Progenitor cell of endocrine pancreas (in vitro differentiated cells): ENCODE measurements at regions not wholly inside any gene's neighbourhood (a gene's known extent, or its start where the extent isn't known, plus 50 kb on each side); places are given as distances from the start of the nearest gene placed in this dataset.

ENCODE experiments used
- DNase-seq: peaks from one replicate; pipeline ENCODE4 v3.0.0; 2021; ENCODE audit warnings: low spot score; ENCODE audit not compliant: unreplicated experiment
- H3K27ac Mint-ChIP-seq: 2 replicates; pipeline ENCODE4 v1.8.0; 2021; ENCODE audit warnings: mild to moderate bottlenecking, moderate library complexity, mixed read lengths
- H3K27me3 Mint-ChIP-seq: 2 replicates; pipeline ENCODE4 v1.8.0; 2021; ENCODE audit warnings: mixed read lengths
- H3K36me3 Mint-ChIP-seq: 2 replicates; pipeline ENCODE4 v1.8.0; 2022; ENCODE audit warnings: mixed read lengths; ENCODE audit not compliant: insufficient read depth
- H3K4me1 Mint-ChIP-seq: 2 replicates; pipeline ENCODE4 v1.8.0; 2021; ENCODE audit warnings: low read depth, mixed read lengths
- H3K4me3 Mint-ChIP-seq: 2 replicates; pipeline ENCODE4 v1.8.0; 2021; ENCODE audit warnings: low read depth, mild to moderate bottlenecking, moderate library complexity, mixed read lengths
- H3K9me3 Mint-ChIP-seq: 2 replicates; pipeline ENCODE4 v1.8.0; 2021; ENCODE audit warnings: low read depth, mixed read lengths
- CTCF ChIP-seq: fragments of 200-600 bp; sonication (generic); IDR thresholded peaks from one replicate; pipeline ENCODE4 v1.5.0; 2021; ENCODE audit warnings: antibody characterized with exemption, mild to moderate bottlenecking; ENCODE audit not compliant: unreplicated experiment

DNA sequence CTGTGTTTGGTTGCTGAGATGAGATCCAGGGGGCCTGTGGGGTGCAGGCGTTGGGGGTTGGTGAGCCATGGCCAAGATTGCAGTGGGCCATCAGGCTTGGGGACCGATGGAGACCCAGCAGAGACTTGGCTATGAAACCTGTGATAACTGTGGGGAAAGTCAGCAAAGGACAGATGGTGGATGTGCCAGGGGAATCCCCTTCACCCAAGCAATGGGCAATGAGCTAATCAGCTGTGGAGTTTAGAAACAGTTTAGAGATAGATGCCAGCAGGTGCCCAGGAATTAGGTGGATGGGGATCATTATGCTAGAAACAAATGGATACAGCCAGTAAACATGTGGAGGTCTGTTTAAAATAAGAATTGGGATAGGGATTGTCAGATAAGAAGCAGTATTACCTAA is 151.4 kb upstream of the FERD3L start:
- no peak overlapping the region for H3K27ac Mint-ChIP-seq
- no peaks in the 10 kb centered on the region for H3K27me3 Mint-ChIP-seq
- H3K9me3 Mint-ChIP-seq, result no peaks in the 10 kb centered on the region
- no peak for TF ChIP-seq CTCF
- H3K36me3 Mint-ChIP-seq, result no peaks in the 10 kb centered on the region
- H3K4me1 Mint-ChIP-seq, result peaks cover 8% of the 10 kb centered on the region
- no peak overlapping the region for H3K4me3 Mint-ChIP-seq
- no peak for DNase-seq

GRCh38 chr7:19295376-19295775 is 150.2 kb upstream of the FERD3L start:
- TF ChIP-seq CTCF, result no peak
- no peak overlapping the region for H3K27ac Mint-ChIP-seq
- H3K9me3 Mint-ChIP-seq, result no peaks in the 10 kb centered on the region
- no peak overlapping the region for H3K4me3 Mint-ChIP-seq
- peaks cover 6% of the 10 kb centered on the region for H3K4me1 Mint-ChIP-seq
- no peaks in the 10 kb centered on the region for H3K27me3 Mint-ChIP-seq
- no peaks in the 10 kb centered on the region for H3K36me3 Mint-ChIP-seq
- no peak for DNase-seq

DNA sequence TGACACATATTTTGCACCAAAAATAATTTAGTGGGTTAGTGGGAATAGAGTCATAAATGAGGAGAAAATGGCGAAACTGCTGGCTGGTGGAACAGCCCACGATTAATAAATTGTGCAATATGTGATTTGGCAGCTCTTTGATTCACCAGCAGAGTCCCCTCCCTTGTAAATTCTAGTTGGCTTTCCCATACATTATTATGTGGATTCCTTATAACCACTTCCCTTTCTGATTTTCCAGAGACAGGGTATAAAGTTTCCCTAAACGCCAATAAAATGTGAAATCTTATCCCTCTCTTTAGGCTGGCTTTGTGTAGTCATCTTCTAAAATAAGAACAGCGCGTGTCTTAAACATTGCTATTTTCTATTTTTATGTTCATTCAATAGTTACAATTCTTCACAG is 149.4 kb upstream of the FERD3L start:
- no peak for DNase-seq
- H3K4me3 Mint-ChIP-seq, result no peak overlapping the region
- no peak overlapping the region for H3K27ac Mint-ChIP-seq
- H3K9me3 Mint-ChIP-seq, result no peaks in the 10 kb centered on the region
- H3K27me3 Mint-ChIP-seq, result no peaks in the 10 kb centered on the region
- H3K4me1 Mint-ChIP-seq, result peaks cover 1% of the 10 kb centered on the region
- no peak for TF ChIP-seq CTCF
- no peaks in the 10 kb centered on the region for H3K36me3 Mint-ChIP-seq

- Mint-ChIP-seq H3K27ac (no peak overlapping the region), H3K9me3 (no peaks in the 10 kb centered on the region), H3K4me1 (no peaks in the 10 kb centered on the region), H3K27me3 (no peaks in the 10 kb centered on the region), H3K36me3 (no peaks in the 10 kb centered on the region), H3K4me3 (no peak overlapping the region)
- no peak for DNase-seq
- no peak for TF ChIP-seq CTCF
Measured at GRCh38 chr7:19293431-19293830, 148.2 kb upstream of the FERD3L start.

DNA sequence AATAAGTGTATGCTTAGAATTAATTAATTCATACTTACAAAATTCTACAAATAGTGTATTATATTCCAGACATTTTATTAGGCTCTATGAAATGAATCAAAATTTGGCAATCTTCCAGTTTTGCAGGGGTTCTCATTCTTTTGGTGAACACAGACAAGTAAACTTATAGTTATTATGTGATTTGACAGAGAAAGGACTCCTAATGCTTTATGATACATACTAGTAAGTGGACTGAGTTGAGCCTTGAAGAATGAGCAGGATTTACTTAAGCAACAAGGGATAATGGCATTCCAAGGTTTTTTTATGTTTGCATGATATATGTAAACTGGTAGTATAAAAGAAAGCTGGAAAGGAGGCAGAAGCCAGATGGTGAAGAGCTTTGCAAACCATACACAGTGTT is 145.7 kb upstream of the FERD3L start:
- Mint-ChIP-seq H3K9me3 (no peaks in the 10 kb centered on the region), H3K27ac (no peak overlapping the region), H3K4me3 (no peak overlapping the region), H3K36me3 (no peaks in the 10 kb centered on the region), H3K4me1 (no peaks in the 10 kb centered on the region), H3K27me3 (no peaks in the 10 kb centered on the region)
- no peak for DNase-seq
- TF ChIP-seq CTCF, result no peak
